ENCODE measurements at regions not wholly inside any gene's neighbourhood (a gene's known extent, or its start where the extent isn't known, plus 50 kb on each side); places are given as distances from the start of the nearest gene placed in this dataset.

GRCh38 chr20:61047515-61047914, 204.5 kb upstream of the CDH4 start:
- DNase-seq (ENCODE audit: low read depth): no peak

DNA sequence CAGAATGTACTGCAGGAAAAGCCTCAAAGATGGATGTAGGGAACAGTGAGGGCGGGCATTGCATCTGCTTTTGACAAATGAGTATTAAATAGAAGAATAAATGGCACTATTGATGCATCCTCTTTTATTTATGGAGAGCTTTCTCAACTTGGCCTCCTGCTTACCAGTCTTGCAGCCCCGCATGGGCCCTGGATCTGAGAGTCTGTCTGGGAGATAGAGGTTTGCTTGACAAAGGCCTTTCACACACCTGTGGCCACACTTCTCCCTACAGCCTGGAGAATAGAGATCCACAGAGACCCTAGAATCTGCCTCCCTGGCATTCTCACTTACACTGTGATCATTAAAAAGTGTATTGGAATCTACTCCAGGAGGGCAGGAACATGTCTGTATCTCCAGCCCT, 203.8 kb upstream of the CDH4 start:
- DNase-seq (ENCODE audit: low read depth): no peak

- no peak for DNase-seq (ENCODE audit: low read depth)
Measured at GRCh38 chr20:61049684-61050083, 202.4 kb upstream of the CDH4 start.

DNA sequence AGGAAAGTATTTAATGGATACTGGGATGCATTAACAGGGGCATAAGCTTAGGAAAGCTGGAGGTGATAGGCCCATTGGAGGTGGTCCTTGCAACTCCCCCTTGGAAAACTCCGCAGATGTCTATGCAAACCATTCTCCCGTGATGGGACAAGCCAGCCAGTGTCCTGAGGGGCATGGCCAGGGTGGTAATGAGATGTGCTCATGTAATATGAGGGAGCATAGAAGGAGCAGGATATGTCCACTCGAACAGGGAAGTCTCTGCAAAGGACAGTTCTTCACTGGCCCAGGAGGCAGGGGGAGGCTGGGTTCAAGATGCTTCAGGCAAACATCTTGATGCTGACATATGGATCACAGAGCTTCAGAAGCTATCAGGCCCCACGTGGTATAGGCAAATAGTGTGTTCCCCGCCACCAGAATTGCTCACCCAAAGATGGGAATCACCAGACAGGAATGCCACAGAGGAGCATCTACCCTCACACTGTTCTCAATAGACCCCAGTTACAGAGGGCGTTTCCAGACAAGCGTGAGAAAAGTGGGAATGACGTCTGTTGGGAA, 201.6 kb upstream of the CDH4 start:
- DNase-seq (ENCODE audit: low read depth): no peak

DNA sequence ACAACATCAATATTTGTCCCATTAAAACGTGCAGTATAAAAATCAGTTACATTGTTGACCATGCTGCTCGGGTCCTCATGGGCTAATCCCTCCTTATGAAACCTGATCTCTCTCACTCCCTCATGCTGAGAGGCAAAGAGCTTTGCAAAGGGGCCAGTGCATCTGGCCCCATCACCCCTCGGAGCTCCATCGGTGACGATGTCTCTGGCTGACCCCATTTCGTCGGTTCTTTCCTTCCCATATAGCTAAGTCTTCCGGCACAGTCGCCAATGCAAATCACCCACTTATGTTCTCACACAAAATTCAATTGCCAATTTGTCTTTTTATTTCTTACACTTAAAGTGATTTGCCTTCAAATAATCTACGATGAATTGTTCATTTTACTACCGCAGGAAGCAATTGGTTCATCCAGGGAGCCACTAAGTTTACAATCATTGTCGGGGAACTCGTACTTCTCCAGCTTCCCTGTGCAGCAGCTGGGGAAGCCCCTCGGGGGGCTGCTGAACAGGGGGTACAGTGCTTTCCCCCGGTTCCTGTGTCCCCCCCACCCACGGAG, 199.8 kb upstream of the CDH4 start:
- DNase-seq (ENCODE audit: low read depth): no peak

- no peak for DNase-seq (ENCODE audit: low read depth)
Measured at GRCh38 chr20:61052776-61053442, 199.2 kb upstream of the CDH4 start.

- DNase-seq (ENCODE audit: low read depth): no peak
Measured at GRCh38 chr20:61053487-61053886, 198.6 kb upstream of the CDH4 start.

- DNase-seq (ENCODE audit: low read depth): no peak
Measured at GRCh38 chr20:61053889-61054288, 198.2 kb upstream of the CDH4 start.

DNA sequence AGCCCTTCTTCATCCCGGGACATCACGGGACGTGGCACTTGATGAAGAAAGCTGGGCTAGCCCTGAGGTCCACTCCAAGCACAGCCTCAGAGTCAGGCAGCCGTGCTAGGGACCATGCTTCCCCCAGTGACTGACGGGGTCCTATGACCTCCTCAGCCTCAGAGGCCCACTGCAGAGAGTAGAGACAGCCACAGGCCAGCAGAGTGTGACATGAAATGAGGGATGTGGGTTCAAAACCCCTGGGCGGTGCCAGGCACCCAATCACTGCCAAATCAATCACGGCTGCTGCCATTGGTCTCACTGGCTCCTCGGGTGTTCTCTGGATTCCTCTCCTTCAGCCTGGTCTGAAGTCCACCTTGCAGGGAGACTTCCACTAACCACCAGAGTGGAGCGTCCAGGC, 197.7 kb upstream of the CDH4 start:
- DNase-seq (ENCODE audit: low read depth): no peak

DNA sequence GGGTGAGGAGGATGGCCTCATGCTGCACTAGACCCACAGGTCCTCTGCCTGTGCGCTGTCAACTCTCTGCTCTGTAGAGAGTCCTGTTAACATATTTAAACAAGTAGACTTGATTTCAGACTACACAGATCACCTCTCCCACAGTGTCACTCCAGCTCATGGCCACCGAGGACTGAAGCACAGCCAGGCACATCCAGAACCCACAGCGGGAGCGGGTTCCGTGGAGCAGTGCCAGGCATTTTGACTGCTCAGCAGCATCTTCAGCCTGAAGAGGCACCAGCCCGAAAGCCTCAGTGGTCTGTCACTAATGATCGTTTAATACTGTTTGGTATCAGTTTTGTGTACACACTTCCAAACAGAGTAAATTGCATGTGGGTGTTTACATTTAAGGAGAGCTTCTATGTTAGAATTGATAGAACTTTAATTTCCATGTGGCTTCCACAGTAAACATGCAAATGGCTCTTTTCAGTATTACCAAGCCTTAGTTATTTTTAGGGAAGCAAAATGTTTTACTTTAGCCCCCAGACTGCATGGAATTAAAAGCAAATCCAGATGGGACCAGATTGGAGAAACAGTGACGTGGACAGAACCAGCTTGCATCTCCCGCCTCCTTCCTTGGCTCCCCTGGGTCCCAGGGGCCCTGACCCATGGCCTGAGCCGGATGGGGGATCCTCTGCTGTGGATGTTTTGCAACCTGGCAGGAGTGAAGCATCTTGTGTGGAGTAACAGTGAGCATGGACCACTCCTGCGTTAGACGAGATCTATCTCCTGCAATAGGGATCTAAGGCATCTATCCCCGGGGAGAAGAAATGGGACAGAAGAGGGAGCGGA, 196.7 kb upstream of the CDH4 start:
- no peak for DNase-seq (ENCODE audit: low read depth)

GRCh38 chr20:61056116-61056515, 195.9 kb upstream of the CDH4 start:
- no peak for DNase-seq (ENCODE audit: low read depth)

- DNase-seq (ENCODE audit: low read depth): no peak
Measured at GRCh38 chr20:61056627-61057442, 195.2 kb upstream of the CDH4 start.

- no peak for DNase-seq (ENCODE audit: low read depth)
Measured at GRCh38 chr20:61057443-61058121, 194.5 kb upstream of the CDH4 start.

- DNase-seq (ENCODE audit: low read depth): no peak
Measured at GRCh38 chr20:61061981-61062380, 190.1 kb upstream of the CDH4 start.

DNA sequence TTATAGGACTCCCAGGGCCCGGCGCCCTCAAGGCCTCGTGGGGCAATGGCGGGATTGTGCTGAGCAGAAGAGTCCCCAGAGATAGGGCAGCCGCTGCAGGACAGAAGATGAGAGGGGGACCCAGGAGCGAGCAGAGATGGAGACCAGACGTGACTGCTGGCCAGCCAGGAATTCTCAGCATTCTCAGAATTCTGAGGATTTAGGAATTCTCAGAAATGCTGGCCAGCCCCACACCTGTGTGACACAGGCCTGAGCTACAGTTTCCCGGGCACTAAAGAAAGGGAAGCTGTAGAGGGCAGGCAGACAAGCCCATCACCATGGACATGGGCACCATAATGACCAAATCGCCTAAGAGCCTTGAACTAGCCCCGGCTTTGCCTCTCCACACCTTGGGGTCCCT, 186.2 kb upstream of the CDH4 start:
- DNase-seq (ENCODE audit: low read depth): no peak

- no peak for DNase-seq (ENCODE audit: low read depth)
Measured at GRCh38 chr20:61066526-61066925, 185.5 kb upstream of the CDH4 start.

DNA sequence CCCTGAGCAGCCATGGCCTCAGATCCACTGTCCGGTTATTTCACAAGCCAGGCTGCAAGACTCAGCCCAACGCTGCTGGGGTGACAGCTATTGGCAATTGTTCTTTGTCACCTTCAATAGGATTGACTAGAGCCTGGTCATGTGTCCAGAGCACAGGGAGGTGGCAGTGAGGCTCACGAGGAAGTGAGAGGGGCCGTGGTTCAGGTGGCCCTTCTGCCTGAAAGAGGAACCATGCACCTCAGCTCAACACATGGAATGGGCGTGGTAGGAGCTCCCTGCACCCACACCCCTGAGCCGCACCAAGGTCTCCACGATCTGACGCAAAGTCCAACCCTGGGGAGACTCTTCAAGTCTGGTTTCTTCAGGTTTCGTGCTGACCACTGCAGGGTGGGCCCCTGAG, 184.8 kb upstream of the CDH4 start:
- no peak for DNase-seq (ENCODE audit: low read depth)

- no peak for DNase-seq (ENCODE audit: low read depth)
Measured at GRCh38 chr20:61072398-61072797, 179.7 kb upstream of the CDH4 start.

DNA sequence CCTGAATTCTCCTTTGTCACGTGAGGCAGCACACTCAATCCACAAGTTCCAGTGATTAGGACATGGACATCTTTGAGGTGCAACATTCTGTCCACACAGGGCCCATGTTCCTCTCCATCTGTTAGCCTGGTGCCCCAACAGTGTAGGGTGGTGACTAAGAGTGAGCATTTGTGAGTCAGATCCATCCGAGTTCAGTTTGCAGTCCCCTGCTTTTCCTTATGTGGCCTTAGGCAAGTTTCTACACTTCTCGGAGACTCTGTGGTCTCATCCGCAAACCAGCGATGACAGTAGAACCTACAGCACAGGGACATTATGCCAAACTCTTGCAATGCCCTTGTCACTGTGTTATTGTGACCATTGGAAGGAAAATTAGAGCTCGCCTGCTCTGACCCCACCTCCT, 178.7 kb upstream of the CDH4 start:
- DNase-seq (ENCODE audit: low read depth): no peak

DNA sequence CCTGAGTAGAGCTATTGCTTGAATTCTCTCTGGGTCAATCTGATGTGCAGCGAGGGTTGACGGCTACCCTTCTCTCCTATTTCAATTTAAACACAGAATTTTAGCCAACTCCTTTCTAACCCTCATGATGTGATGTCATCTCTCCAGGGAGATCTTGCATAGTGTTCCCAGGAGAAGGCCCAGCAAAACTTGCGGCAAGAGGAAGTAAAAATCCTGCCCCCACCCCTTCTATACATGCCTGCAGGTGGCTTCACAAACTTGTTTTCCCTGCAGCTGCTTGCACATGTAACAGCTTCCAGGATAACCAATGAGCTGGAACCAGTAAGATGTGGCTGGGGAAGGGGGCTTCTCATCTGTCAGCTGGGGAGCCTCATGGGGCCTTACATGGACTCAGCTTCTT, 169.3 kb upstream of the CDH4 start:
- DNase-seq (ENCODE audit: low read depth): no peak

- no peak for DNase-seq (ENCODE audit: low read depth)
Measured at GRCh38 chr20:61083431-61083830, 168.6 kb upstream of the CDH4 start.

- no peak for DNase-seq (ENCODE audit: low read depth)
Measured at GRCh38 chr20:61086031-61086430, 166.0 kb upstream of the CDH4 start.

All from stimulated activated CD8-positive, alpha-beta memory T cell treated with anti-CD3 and anti-CD28 coated beads, Interleukin-12 subunit alpha, Interleukin-12 subunit beta, amount 100 ng/mL, for 1 hour (primary cell).